Stimulated activated CD4-positive, alpha-beta T cell treated with anti-CD3 and anti-CD28 coated beads, TNF-alpha, amount 100 ng/mL, for 48 hours (primary cell): ENCODE measurements at regions not wholly inside any gene's neighbourhood (a gene's known extent, or its start where the extent isn't known, plus 50 kb on each side); places are given as distances from the start of the nearest gene placed in this dataset.

Experiments used
- DNase-seq, 3 donors: peaks; one replicate each; pipeline ENCODE4 v3.0.0-alpha.2; 2020; ENCODE audit warnings: low read depth in 3 of 3

DNA sequence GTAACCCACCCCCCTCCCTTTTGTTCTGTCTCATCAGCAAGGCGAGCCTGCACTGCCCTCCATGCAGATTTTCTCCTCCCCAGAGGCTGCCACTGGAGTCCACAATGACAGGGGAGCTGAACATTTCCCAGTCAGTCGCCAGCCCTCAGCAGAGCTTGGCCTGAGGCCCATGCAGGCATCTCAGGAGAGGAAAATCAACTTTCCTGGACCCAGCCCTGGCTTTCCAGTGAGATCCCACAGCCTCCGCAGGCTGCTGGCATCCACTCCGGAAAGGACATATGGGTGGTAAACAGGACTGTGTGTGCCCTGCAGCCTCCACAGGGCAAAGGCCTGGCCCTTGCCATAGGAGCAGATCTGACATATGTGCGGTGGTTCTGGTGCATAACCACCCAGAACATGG lies 253.8 kb downstream of the TNS1 start:
- DNase-seq = no peak

GRCh38 chr2:217746808-217747207 lies 256.0 kb downstream of the TNS1 start:
- DNase-seq = no peak

DNA sequence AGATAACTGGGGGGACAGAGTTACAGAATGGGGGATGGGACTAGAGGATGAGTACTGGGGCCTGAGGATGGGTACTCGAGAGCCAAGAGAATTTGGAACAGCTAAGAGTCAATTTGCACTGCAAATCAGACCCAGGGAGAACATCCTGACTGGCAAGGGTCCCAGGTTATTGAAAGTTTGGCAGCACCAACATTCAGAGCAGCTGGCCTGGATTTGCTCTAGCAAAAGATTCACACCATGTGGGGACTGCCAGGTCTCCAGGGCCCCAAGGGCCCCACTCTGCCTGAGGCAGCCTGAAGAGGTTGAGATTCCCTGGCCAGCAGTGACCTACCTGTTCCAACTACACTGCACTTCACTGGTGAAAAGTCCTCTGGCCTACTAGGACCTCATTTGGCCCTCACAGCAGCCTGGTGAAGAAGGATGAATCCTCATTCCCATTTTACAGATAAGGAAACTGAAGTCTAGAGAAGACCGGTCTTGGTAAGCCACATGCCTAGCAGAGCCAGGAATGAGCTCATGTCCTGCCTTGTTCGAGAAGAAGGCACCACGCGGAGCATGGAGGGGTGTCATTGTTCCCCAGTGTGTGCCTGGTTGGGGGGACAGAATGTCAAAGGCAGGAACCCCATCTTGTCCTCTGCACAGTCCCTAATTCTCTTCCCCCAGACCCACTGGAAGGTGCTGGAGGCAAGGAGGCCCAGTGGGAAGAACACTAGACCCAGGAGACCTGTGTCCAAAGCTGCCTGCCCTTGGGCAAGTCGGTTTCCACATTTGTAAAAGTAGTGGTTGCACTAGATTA lies 258.6 kb downstream of the TNS1 start:
- DNase-seq = no peak

GRCh38 chr2:217743407-217743806 lies 259.4 kb downstream of the TNS1 start:
- DNase-seq = no peak

DNA sequence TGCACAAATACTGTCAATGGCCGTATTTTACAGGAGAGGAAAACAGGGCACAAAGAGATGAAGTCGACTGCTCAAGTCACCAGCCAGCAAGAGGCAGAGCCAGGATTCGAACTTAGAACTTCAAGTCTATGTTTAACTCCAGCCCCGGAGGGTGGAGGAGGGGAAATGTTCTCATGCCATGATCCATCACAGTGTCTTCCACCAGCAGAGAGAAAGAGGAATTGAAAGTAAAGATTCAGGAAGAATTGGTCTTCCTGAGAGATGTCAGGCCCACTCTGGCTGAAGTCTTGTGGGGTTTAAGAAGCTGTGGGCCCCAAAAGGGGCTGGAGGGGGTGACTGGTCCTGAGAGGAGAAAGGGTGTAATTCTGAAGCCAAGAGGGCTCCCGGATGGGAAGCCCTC lies 260.0 kb downstream of the TNS1 start:
- DNase-seq = no peak

DNA sequence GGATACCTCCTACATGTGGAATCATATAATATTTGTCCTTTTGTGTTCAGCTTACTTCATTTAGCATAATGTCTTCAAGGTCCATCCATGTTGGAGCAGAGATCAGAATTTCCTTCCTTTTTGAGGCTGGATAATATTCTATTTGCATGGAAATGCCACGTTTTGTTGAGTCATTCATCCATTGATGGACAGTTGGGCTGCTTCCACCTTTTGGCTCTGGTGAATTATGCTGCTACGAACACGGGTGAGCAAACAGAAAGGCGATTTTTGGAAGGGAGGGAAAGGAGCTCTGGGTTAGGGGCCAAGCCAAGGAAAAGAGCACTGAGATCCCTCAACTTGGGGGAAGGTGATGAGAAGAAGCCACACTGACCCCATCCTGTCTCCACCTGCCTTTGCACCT lies 260.5 kb downstream of the TNS1 start:
- DNase-seq = no peak

GRCh38 chr2:217741381-217741955 lies 261.3 kb downstream of the TNS1 start:
- DNase-seq = no peak

- no peak for DNase-seq
Observed at GRCh38 chr2:217740756-217741155, 262.0 kb downstream of the TNS1 start.

- DNase-seq = no peak
Observed at GRCh38 chr2:217740178-217740577, 262.6 kb downstream of the TNS1 start.

GRCh38 chr2:217739741-217740140 lies 263.1 kb downstream of the TNS1 start:
- DNase-seq = no peak

DNA sequence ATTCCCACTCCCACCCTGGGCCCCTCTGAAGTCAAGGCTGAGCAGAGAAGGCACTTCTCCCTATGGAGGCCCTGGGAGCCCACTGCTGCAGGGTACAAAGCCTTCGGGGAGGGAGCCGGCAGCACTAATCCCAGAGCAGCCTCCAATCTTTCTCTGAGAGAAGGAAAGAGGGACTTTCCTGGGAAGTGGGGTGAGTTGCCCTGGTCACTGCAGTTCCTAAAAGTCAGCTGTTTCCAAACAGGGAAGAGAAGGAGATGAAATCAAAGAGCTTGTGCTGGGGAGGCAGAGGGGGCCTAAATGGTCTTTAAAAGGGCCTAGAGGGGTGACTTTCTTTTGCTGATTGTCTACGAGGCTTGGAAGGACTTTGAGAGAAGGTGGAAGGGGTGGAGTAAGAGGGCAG lies 264.7 kb downstream of the TNS1 start:
- DNase-seq = no peak

DNA sequence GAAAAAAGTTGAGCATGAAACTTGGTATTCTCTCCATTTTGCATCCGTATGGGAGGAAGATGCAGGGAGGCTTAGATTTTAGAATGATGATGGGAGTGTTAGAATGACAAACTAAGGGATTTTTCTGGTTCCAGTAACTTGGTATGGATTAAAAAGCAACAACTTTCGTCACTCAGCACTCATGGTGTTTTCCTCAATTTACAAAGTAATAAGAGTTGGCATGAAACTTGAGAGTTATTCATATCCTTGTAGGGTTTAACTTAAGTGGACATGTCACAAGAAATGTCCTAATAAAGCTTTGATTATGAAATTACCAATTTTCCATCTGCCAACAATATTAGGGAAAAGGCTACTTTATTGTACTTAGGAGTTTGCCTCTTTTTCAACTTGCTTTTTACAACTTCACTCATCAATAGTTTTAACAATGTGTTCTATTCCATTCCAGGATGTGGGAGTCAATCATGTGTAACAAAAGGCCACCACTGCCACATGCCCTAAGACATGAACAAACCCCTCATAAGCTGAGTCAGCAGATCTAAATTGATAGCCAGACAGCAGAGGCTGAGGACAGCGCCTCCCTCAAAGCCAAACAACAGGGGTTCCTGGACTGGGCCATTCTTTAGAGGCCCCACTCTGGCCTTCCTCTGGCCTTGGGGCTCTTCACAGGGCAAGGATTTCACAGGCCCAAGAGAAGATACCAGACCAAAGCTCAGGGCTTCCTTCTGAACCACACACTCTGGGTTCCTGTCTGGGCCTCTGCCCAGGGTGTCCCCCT lies 265.8 kb downstream of the TNS1 start:
- DNase-seq = no peak

- no peak for DNase-seq
Observed at GRCh38 chr2:217735899-217736298, 266.9 kb downstream of the TNS1 start.

- no peak for DNase-seq
Observed at GRCh38 chr2:217735034-217735433, 267.8 kb downstream of the TNS1 start.

- no peak for DNase-seq
Observed at GRCh38 chr2:217733461-217733860, 269.3 kb downstream of the TNS1 start.

- DNase-seq = no peak
Observed at GRCh38 chr2:217732992-217733391, 269.8 kb downstream of the TNS1 start.

DNA sequence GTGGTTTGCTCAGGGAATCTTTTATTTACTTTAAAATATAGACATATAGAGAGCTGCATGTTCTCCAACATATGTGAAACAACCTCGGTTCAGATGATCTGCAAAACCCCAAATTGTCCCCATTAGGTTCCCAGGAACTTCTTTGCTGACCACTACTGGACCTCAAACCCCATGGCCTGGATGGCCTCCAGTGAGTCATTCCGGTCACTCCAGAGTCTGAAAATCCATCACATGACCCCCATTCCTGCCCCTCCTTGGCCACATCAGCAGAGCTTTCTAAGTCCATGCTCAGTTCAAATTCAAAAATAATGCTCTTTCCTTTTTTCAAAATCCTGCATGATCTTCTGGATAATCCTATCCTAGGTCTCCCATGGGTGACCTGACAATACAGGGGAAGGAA lies 271.0 kb downstream of the TNS1 start:
- DNase-seq = no peak

DNA sequence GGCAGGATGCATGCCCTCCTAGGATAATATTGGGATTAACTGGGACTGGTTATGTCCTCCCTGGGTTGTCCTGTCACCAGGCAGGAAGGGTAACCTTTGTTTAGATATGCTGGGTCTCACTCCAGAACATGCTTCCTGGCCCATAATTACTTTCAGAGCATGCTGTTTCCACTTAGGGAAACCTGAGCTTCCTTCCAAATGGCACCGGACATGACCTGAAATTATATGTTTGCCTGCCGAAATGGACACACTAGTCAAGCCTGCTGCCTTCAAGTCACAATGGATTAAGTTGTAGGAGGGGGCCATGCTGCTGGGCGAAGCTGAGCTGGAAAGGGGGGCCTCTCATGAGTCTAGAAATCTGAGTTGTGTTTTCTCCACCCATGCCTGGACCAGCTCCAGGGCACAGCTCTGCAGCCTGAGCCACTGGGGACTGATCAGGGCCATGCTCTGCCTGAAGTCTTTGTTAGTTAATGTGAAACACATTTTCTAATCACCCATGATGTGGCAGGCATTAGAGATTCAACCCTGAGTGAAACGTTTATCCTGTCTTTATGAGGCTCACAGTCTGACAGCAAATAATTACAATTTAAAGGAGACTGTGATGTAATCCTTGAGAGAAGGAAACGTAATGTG lies 273.3 kb downstream of the TNS1 start:
- no peak for DNase-seq

DNA sequence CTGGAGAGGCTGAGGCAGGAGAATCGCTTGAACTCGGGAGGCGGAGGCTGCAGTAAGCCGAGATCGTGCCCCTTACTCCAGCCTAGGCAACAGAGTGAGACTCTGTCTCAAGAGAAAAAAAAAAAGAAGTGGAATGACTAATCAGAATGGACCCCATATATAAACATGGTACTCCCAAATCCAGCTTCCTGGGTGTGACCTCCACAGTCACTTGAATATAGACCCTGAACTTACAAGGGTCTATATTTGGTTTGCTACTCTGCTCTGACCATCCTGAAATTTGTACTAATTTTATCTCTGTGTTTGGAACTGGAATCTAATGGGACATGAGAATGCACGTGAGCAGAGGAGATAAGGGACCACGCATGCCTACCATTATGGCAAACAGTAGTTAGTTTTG lies 275.0 kb downstream of the TNS1 start:
- no peak for DNase-seq

DNA sequence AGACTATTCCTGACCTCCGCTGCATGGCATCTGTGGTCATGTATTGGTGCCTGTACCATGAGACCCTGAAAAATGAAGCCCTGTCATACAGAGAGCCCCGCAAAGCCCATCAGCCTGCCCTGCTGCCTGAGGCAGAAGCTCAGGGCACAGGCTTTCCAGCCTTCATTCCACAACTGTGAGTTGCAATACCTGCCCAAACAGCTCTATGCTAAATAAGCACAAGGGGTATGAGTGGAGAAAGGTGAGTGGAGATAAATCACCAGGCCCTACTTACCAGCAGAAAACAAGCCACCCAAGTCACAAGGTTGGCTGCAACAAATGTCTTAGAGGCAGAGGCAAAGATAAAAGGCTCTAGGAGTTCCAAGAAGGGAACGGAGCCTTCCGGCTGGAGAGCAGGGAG lies 277.4 kb downstream of the TNS1 start:
- no peak for DNase-seq

DNA sequence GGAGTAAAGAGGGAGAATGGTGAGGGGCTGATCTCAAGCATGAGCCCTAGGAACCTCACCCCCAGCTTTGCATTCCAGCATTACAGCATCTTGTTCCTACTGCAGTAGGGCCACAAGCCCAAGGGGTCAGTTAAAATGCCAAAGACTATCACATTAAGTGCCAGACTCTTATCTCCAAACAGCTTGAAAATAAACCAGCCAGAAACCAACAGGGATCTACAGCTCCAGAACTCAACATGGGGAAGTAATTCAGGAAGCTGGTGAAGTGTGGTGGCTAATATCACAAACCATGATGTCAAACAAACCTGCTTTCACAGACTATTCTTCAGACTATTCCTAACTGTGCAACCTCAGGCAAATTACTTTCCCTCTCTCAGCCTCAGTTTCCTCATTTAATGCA lies 278.3 kb downstream of the TNS1 start:
- no peak for DNase-seq

DNA sequence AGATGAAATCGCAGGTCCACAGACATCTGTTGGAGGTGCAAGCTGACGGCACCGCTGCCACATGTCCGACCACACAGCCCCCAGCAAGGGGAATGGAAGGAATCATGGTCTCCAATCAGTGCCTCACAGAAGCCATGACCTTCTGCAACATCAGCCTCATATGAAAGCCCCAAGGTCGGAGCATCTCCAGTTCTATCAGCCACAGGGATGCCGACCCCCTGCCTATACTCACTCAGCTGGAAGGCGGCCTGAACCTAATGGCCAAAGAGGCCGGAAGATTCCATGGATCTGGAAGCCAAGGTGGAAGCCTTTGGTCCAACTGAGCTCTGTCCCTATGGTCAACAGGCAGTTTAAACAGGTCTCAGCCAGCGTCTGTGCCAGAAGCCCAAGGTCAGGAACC lies 278.8 kb downstream of the TNS1 start:
- no peak for DNase-seq
